HL-60 (cell line): ENCODE measurements at regions not wholly inside any gene's neighbourhood (a gene's known extent, or its start where the extent isn't known, plus 50 kb on each side); places are given as distances from the start of the nearest gene placed in this dataset.

Experiments
- CTCF ChIP-seq: IDR thresholded peaks from one replicate; pipeline ENCODE4 v1.5.1; 2011; ENCODE audit warnings: low read length, control low read depth, inconsistent platforms; ENCODE audit not compliant: insufficient read depth
- GABPA ChIP-seq: IDR thresholded peaks from 2 replicates; pipeline ENCODE4 v1.6.1; 2012; ENCODE audit warnings: low read depth
- POLR2AphosphoS5 ChIP-seq: IDR thresholded peaks from 2 replicates; pipeline ENCODE4 v1.6.1; 2012; ENCODE audit warnings: low read depth
- REST ChIP-seq: IDR thresholded peaks from 2 replicates; pipeline ENCODE4 v1.6.1; 2012; ENCODE audit warnings: low read depth; ENCODE audit not compliant: insufficient replicate concordance

- TF ChIP-seq CTCF (no peak), GABPA (no peak), POLR2AphosphoS5 (no peak), REST (no peak)
Observed at GRCh38 chr5:74310386-74310785, 330.1 kb downstream of the ENC1 start.
